ENCODE measurements at regions not wholly inside any gene's neighbourhood (a gene's known extent, or its start where the extent isn't known, plus 50 kb on each side); places are given as distances from the start of the nearest gene placed in this dataset.

DNA sequence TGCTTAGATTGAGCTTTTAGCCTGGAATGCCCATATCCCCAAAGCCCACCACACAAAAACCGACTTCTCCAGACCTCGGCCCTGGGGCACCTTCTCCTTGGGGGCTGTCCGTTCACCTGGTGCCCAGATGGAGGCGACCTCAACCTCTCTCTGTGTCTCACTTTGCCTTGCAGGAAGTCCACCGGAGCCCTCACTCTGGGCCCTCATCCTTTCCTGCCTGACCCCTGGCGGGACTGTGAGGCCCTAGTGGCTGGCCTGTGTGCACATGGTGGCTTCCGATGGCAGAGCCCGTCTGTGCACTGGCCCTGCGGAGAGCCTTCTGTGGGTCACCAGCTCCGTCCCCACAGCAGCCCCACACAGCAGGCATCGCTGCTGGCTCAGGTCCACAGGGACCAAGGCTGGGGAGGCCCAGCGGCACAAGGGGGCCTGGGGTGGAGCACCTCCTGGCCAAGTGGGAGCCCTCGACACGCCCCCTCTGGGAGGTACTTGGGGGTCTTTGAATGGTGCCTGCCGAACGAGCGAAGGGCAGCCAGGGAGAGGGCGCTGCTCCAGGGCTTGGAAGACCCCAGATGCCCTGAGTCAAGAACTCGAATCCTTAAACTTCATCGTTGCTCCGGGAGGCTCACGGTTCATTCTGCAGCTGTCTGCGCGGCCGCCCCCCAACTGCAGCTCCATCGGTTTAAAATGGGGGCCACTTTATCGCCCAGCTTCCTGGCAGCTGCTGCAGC, 97.2 kb upstream of the ADRA2C start:
- no peak for ATAC-seq
- no peak overlapping the region for H2AFZ ChIP-seq (ENCODE audit: low read length)
- CTCF ChIA-PET (ENCODE audit: low intra/inter-chr PET ratio, low total read pairs), result no interaction called here
- peaks cover 18% of the 10 kb centered on the region for H3K4me1 ChIP-seq (ENCODE audit: insufficient read depth, low read length)
- no peak for DNase-seq (ENCODE audit: low spot score)
- peaks cover 5 to 32% of the 10 kb centered on the region in 2 experiments; a peak in 3 of 5 replicates for H3K27me3 ChIP-seq (ENCODE audit: control insufficient read depth in 1 of 2, insufficient read depth in 2 of 2, low read length in 2 of 2)
- TF ChIP-seq, protein P1, sequence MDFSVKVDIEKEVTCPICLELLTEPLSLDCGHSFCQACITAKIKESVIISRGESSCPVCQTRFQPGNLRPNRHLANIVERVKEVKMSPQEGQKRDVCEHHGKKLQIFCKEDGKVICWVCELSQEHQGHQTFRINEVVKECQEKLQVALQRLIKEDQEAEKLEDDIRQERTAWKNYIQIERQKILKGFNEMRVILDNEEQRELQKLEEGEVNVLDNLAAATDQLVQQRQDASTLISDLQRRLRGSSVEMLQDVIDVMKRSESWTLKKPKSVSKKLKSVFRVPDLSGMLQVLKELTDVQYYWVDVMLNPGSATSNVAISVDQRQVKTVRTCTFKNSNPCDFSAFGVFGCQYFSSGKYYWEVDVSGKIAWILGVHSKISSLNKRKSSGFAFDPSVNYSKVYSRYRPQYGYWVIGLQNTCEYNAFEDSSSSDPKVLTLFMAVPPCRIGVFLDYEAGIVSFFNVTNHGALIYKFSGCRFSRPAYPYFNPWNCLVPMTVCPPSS (IDR thresholded peaks at IDR 0.05), result no peak
- TF ChIP-seq ZNF598 (CRISPR knock-in tag; IDR thresholded peaks at IDR 0.05; ENCODE audit: borderline replicate concordance), result no peak
- no peak for TF ChIP-seq SMARCC2 (IDR thresholded peaks at IDR 0.05)
- no peak for TF ChIP-seq MEF2D (CRISPR knock-in tag; IDR thresholded peaks at IDR 0.05)
- no peak for TF ChIP-seq ZBTB20 (CRISPR knock-in tag; IDR thresholded peaks at IDR 0.05; ENCODE audit: borderline replicate concordance, low read depth)
- no peak for TF ChIP-seq ZNF264 (CRISPR knock-in tag; IDR thresholded peaks at IDR 0.05)
- TF ChIP-seq, protein P2, sequence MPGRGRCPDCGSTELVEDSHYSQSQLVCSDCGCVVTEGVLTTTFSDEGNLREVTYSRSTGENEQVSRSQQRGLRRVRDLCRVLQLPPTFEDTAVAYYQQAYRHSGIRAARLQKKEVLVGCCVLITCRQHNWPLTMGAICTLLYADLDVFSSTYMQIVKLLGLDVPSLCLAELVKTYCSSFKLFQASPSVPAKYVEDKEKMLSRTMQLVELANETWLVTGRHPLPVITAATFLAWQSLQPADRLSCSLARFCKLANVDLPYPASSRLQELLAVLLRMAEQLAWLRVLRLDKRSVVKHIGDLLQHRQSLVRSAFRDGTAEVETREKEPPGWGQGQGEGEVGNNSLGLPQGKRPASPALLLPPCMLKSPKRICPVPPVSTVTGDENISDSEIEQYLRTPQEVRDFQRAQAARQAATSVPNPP (CRISPR knock-in tag; IDR thresholded peaks at IDR 0.05), result no peak
- 0 out of 2 replicates have a peak, but pooled peaks have one; percentile 11 for TF ChIP-seq STAG1 (CRISPR knock-in tag; IDR thresholded peaks at IDR 0.05)
- POLR2A ChIA-PET, result no interaction called here
- intact Hi-C loops (cut with micrococcal nuclease; ENCODE audit: unreplicated experiment), result no loop called here
- H4K20me1 ChIP-seq (ENCODE audit: insufficient read depth, low read length), result no peaks in the 10 kb centered on the region
- no peak for FAIRE-seq
- no peak overlapping the region for H3K27ac ChIP-seq (ENCODE audit: extremely low read length, insufficient read depth, low read length)
- H3K4me2 ChIP-seq (ENCODE audit: low read depth, low read length), result no peak overlapping the region
- H3K9ac ChIP-seq (ENCODE audit: insufficient read depth, low read depth, low read length), result no peak overlapping the region
- H3K36me3 ChIP-seq (replicated peaks in 1 of 2; ENCODE audit: control insufficient read depth in 1 of 2, insufficient read depth in 2 of 2, low read length in 2 of 2), result no peaks in the 10 kb centered on the region
- BruUV-seq (replicated peaks), result no TSS peak
- in situ Hi-C loops (cut with HindIII; ENCODE audit: extremely low pct_ligation_motif_present, low pct_unique_long_range_greater_than_20kb), result no loop called here
- no peaks in the 10 kb centered on the region for H3K79me2 ChIP-seq (ENCODE audit: insufficient read depth, low read length)
- WGBS (ENCODE audit: low lambda C conversion rate), result 38% methylated on average over 14 of the region's 27 CpGs
- peaks cover 21% of the 10 kb centered on the region for H3K9me3 ChIP-seq (ENCODE audit: low read length)
- H3K4me3 ChIP-seq (replicated peaks in 1 of 3; ENCODE audit: insufficient read depth in 1 of 3, low read depth in 2 of 3, low read length in 3 of 3), result no peak overlapping the region
